Activated CD8-positive, alpha-beta memory T cell treated with anti-CD3 and anti-CD28 coated beads for 36 hours (primary cell): ENCODE measurements at regions not wholly inside any gene's neighbourhood (a gene's known extent, or its start where the extent isn't known, plus 50 kb on each side); places are given as distances from the start of the nearest gene placed in this dataset.

ENCODE experiments used
- CTCF ChIA-PET: fragments of 350-600 bp; sonication (Branson Sonifier 250); formaldehyde crosslinking; loops from one replicate; lab custom pipeline; 2021; ENCODE audit warnings: antibody characterized with exemption; lab: Charles Lee
- POLR2A ChIA-PET: fragments of 350-600 bp; sonication (Branson Sonifier 250); formaldehyde crosslinking; loops from one replicate; lab custom pipeline; 2021; ENCODE audit warnings: antibody characterized with exemption; lab: Charles Lee

GRCh38 chrX:76228499-76228898, 55.6 kb downstream of the PBDC1 start:
- CTCF ChIA-PET: no interaction called here
- POLR2A ChIA-PET: no interaction called here

DNA sequence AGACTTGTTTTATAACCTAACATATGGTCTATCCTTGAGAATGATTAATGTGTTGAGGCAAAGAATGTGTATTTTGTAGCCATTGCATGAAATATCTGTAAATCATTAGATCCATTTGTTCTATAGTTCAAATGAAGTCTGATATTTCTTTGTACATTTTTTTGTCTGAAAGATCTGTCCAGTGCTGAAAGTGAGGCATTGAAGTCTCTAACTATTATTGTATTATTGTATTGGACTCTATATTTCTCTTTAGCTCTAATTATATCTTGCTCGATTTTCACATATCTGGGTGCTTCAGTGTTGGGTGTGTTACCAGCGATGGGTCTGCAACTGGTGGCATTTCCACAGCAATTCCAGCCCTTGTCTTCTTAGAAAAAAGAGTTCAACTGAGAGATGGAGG, 76.0 kb downstream of the PBDC1 start:
- POLR2A ChIA-PET: no interaction called here
- CTCF ChIA-PET: no interaction called here

DNA sequence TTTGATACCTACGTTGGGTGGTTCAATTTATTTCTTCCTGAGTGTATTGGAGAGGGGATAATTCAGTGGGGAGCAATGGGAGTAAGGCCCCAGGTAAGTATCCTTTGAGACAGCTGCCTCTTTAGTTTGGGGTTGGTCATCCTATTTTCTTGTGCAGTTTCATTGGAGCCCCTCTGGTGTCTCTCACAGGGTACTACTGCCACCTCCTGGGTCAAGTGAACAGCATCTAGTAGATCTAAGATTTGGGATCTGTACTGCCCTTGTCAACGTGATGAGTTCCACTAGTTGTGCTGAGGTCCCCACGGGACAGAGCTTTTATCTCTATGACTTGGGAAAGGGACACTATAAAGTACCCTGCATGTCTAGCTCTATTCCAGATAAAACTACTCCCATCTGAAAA, 80.6 kb downstream of the PBDC1 start:
- CTCF ChIA-PET: no interaction called here
- POLR2A ChIA-PET: no interaction called here

DNA sequence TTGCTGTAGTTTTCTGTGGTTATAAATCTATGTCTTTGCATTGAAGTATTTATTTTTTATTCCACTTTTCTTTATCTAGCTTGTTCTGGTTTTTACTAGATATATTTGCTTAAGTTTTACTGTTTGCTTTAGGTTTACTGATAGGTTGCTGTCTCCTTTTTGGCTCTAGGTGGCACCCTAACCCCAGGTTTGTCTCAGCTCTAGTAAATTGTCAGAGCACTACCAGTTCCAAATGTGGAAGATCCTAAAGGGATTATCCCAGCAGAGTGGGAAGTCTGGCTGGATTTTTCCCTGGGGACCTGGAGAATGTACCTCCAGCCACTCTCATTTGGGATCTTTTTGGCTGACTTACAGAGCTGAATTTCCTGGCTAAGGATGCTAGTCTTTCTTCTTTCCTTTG, 106.1 kb downstream of the PBDC1 start:
- CTCF ChIA-PET: interaction anchor here (0.6 to 2.1 kb wide), 3 partner anchors 152 to 1150 kb away, joined by 3 to 20 read pairs (median 3); no protein-coding TSS in a partner anchor
- POLR2A ChIA-PET: no interaction called here
